OCI-LY7 (cell line): ENCODE measurements at regions not wholly inside any gene's neighbourhood (a gene's known extent, or its start where the extent isn't known, plus 50 kb on each side); places are given as distances from the start of the nearest gene placed in this dataset.

ENCODE experiments used
- BruUV-seq: library from RNA; stranded (reverse); fragments of 400-500 nt; replicated peaks from 2 replicates; lab custom pipeline; 2021; lab: Mats Ljungman, UMichigan
- CTCF ChIA-PET: fragments of 300-600 bp; sonication (Branson Sonifier 250); formaldehyde crosslinking; loops from one replicate; lab custom pipeline; 2022; ENCODE audit warnings: antibody characterized with exemption; ENCODE audit not compliant: unreplicated experiment; lab: Charles Lee
- POLR2A ChIA-PET: fragments of 300-600 bp; sonication (Branson Sonifier 250); formaldehyde crosslinking; loops from one replicate; lab custom pipeline; 2022; ENCODE audit warnings: antibody characterized with exemption; lab: Charles Lee
- DNase-seq: peaks from one replicate; pipeline ENCODE4 v3.0.0-alpha.2; 2015; ENCODE audit warnings: low spot score
- H2AFZ ChIP-seq: fragments of 200-600 bp; sonication (generic), shearing (Covaris generic); 2 replicates; pipeline ENCODE4 v1.6.1; 2014; ENCODE audit warnings: mild to moderate bottlenecking, antibody characterized with exemption, low read length, moderate library complexity
- H3K27ac ChIP-seq: fragments of 200-600 bp; sonication (generic); 2 replicates; pipeline ENCODE4 v1.5.1; 2014; ENCODE audit warnings: mixed run types, low read depth, mild to moderate bottlenecking, moderate library complexity, low read length, inconsistent platforms; ENCODE audit not compliant: poor library complexity, severe bottlenecking
- H3K36me3 ChIP-seq: fragments of 200-600 bp; sonication (generic); 2 replicates; pipeline ENCODE4 v1.6.1; 2014; ENCODE audit warnings: mild to moderate bottlenecking, antibody characterized with exemption, low read length, moderate library complexity, mixed read lengths; ENCODE audit not compliant: insufficient read depth
- H3K4me1 ChIP-seq: fragments of 200-600 bp; sonication (generic); 2 replicates; pipeline ENCODE4 v1.5.1; 2014; ENCODE audit warnings: mild to moderate bottlenecking, low read length; ENCODE audit not compliant: insufficient read depth, poor library complexity, severe bottlenecking
- H3K4me2 ChIP-seq: fragments of 200-600 bp; sonication (generic); 2 replicates; pipeline ENCODE4 v1.6.1; 2014; ENCODE audit warnings: mild to moderate bottlenecking, low read length
- H3K4me3 ChIP-seq: fragments of 200-600 bp; sonication (generic); 2 replicates; pipeline ENCODE4 v1.5.1; 2014; ENCODE audit warnings: mild to moderate bottlenecking, low read depth, low read length; ENCODE audit not compliant: poor library complexity, severe bottlenecking
- H3K79me2 ChIP-seq: fragments of 200-600 bp; sonication (generic); 2 replicates; pipeline ENCODE4 v1.6.1; 2016; ENCODE audit warnings: low read depth, mild to moderate bottlenecking, low read length, moderate library complexity, mixed read lengths; ENCODE audit not compliant: insufficient read depth
- H3K9me2 ChIP-seq: fragments of 200-600 bp; sonication (generic); 2 replicates; pipeline ENCODE4 v1.6.1; 2016; ENCODE audit warnings: mild to moderate bottlenecking, low read length, mixed read lengths; ENCODE audit not compliant: insufficient read depth
- H3K9me3 ChIP-seq: fragments of 200-600 bp; sonication (generic); 2 replicates; pipeline ENCODE4 v1.6.1; 2014; ENCODE audit warnings: mild to moderate bottlenecking, mixed run types, low read length, mixed read lengths
- H4K20me1 ChIP-seq: fragments of 200-600 bp; sonication (generic); 2 replicates; pipeline ENCODE4 v1.6.1; 2014; ENCODE audit warnings: mild to moderate bottlenecking, antibody characterized with exemption, low read length, moderate library complexity, mixed read lengths; ENCODE audit not compliant: insufficient read depth
- EZH2phosphoT487 ChIP-seq: fragments of 200-600 bp; sonication (generic); IDR thresholded peaks from 2 replicates; pipeline ENCODE4 v1.6.1; 2018; ENCODE audit warnings: low read depth, borderline replicate concordance, mild to moderate bottlenecking, mixed run types, antibody characterized with exemption, low read length, moderate library complexity, mixed read lengths
- intact Hi-C: fragments of 100-400 bp; cut with micrococcal nuclease; formaldehyde crosslinking; loops from one replicate; pipeline ENCODE4 v1.10.0; 2022; ENCODE audit not compliant: unreplicated experiment
- TF ChIP-seq, protein P1 (sequence below): fragments of 200-600 bp; sonication (generic); conservative IDR thresholded peaks from 2 replicates; pipeline ENCODE4 v1.5.1; 2014; ENCODE audit warnings: mild to moderate bottlenecking, antibody characterized with exemption, low read length, moderate library complexity, mixed read lengths

DNA sequence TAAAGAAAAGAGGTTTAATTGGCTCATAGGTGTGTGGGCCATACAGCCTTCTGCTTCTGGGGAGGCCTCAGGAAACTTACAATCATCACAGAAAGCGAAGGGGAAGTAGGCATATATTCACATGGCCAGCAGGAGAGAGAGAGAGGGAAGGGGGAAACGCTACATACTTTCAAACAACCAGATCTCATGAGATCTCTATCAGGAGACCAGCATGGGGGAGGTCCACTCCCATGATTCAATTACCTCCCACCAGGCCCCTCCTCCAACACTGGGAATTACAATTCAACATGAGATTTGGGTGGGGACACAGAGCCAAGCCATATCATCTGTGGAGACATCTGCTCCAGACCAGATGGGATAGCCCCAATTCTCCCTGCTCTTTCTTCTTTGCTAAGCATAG is 866.0 kb downstream of the BRD1 start:
- Histone ChIP-seq H3K4me3 (no peak overlapping the region), H2AFZ (no peak overlapping the region), H3K9me2 (no peaks in the 10 kb centered on the region), H3K4me2 (no peak overlapping the region), H3K79me2 (no peaks in the 10 kb centered on the region), H3K4me1 (no peaks in the 10 kb centered on the region), H3K27ac (no peak overlapping the region), H3K9me3 (no peaks in the 10 kb centered on the region), H4K20me1 (no peaks in the 10 kb centered on the region), H3K36me3 (no peaks in the 10 kb centered on the region)
- BruUV-seq: no TSS peak
- POLR2A ChIA-PET: no interaction called here
- no peak for DNase-seq
- TF ChIP-seq, protein P1, sequence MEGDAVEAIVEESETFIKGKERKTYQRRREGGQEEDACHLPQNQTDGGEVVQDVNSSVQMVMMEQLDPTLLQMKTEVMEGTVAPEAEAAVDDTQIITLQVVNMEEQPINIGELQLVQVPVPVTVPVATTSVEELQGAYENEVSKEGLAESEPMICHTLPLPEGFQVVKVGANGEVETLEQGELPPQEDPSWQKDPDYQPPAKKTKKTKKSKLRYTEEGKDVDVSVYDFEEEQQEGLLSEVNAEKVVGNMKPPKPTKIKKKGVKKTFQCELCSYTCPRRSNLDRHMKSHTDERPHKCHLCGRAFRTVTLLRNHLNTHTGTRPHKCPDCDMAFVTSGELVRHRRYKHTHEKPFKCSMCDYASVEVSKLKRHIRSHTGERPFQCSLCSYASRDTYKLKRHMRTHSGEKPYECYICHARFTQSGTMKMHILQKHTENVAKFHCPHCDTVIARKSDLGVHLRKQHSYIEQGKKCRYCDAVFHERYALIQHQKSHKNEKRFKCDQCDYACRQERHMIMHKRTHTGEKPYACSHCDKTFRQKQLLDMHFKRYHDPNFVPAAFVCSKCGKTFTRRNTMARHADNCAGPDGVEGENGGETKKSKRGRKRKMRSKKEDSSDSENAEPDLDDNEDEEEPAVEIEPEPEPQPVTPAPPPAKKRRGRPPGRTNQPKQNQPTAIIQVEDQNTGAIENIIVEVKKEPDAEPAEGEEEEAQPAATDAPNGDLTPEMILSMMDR: no peak
- no peak for TF ChIP-seq EZH2phosphoT487
- intact Hi-C loops: no loop called here
- CTCF ChIA-PET: no interaction called here

DNA sequence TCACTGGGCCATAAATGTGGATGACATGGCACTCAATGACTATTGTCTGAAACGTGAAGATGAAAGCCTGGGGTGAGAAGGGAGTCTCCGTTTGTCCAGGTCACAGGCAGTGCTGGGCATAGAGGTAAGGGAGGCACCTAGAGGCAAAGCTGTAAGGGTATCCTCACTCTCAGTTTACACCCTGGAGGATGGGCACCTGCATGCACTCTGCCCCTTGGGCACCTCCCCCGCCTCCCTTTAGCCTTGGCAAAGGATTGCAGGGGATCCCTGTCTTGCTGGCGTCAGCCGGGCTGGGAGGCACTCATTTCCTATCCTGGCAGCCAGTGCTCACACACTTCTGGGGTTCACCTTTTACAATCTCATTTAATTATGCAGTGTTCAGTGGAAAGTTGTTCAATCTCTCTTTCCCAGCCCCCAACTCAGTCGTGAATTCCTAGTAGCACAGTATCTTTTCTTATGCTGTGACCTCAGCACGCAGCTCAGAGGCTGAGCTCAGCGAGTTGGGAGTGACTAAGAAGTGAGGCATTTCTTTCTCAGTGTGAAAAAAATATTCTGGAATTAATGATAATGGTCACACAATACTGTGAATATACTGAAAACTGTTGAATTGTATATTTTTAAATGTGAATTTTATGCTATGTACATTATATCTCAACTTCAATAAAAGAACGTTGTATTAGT is 866.6 kb downstream of the BRD1 start:
- TF ChIP-seq EZH2phosphoT487: no peak
- TF ChIP-seq, protein P1: no peak
- Histone ChIP-seq H2AFZ (no peak overlapping the region), H3K4me3 (no peak overlapping the region), H3K9me3 (no peaks in the 10 kb centered on the region), H3K79me2 (no peaks in the 10 kb centered on the region), H4K20me1 (no peaks in the 10 kb centered on the region), H3K4me2 (no peak overlapping the region), H3K27ac (no peak overlapping the region), H3K36me3 (no peaks in the 10 kb centered on the region), H3K4me1 (no peaks in the 10 kb centered on the region), H3K9me2 (no peaks in the 10 kb centered on the region)
- no TSS peak for BruUV-seq
- CTCF ChIA-PET: no interaction called here
- intact Hi-C loops: no loop called here
- POLR2A ChIA-PET: no interaction called here
- no peak for DNase-seq

DNA sequence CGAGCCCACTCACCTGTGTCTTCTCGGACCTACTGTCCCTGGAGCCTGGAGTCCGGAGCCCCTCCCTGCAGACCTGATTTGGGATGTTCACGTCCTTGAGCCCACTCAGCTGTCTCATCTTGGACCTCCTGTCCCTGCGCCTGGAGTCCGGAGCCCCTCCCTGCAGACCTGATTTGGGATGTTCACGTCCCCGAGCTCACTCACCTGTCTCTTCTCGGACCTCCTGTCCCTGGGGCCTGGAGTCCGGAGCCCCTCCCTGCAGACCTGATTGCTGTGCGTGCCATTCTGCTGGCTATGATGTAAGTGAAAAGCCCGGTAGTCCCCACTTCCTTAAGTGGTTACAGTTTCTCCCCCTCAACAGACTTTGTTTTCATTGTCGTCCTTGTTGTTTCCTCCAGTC is 867.1 kb downstream of the BRD1 start:
- no peak overlapping the region for H3K4me2 ChIP-seq
- DNase-seq: no peak
- H4K20me1 ChIP-seq: no peaks in the 10 kb centered on the region
- H3K36me3 ChIP-seq: no peaks in the 10 kb centered on the region
- ChIA-PET CTCF (no interaction called here), POLR2A (no interaction called here)
- TF ChIP-seq EZH2phosphoT487: no peak
- TF ChIP-seq, protein P1: no peak
- H3K9me3 ChIP-seq: no peaks in the 10 kb centered on the region
- no peaks in the 10 kb centered on the region for H3K4me1 ChIP-seq
- H2AFZ ChIP-seq: no peak overlapping the region
- no peak overlapping the region for H3K4me3 ChIP-seq
- H3K27ac ChIP-seq: no peak overlapping the region
- no TSS peak for BruUV-seq
- no peaks in the 10 kb centered on the region for H3K9me2 ChIP-seq
- intact Hi-C loops: no loop called here
- no peaks in the 10 kb centered on the region for H3K79me2 ChIP-seq
